ENCODE measurements at regions not wholly inside any gene's neighbourhood (a gene's known extent, or its start where the extent isn't known, plus 50 kb on each side); places are given as distances from the start of the nearest gene placed in this dataset.
"Not testable (repeated sequence)": the region's sequence is repeated elsewhere in the genome, so short reads cannot be mapped to it uniquely, and the experiment has no call there.

GRCh38 chrX:116862340-116862739 is 399.6 kb upstream of the CT83 start:
- no peak for DNase-seq

- no peak for DNase-seq
Observed at GRCh38 chrX:116841290-116841689, 378.5 kb upstream of the CT83 start.

GRCh38 chrX:116827063-116827462 is 364.3 kb upstream of the CT83 start:
- no peak for DNase-seq

- no peak for DNase-seq
Observed at GRCh38 chrX:116824785-116825184, 362.0 kb upstream of the CT83 start.

- no peak for DNase-seq
Observed at GRCh38 chrX:116823677-116824076, 360.9 kb upstream of the CT83 start.

GRCh38 chrX:116806288-116806802 is 343.6 kb upstream of the CT83 start:
- no peak for DNase-seq

- no peak for DNase-seq
Observed at GRCh38 chrX:116801943-116802342, 339.2 kb upstream of the CT83 start.

GRCh38 chrX:116781926-116782325 is 319.1 kb upstream of the CT83 start:
- no peak for DNase-seq

- no peak for DNase-seq
Observed at GRCh38 chrX:116757491-116757890, 294.7 kb upstream of the CT83 start.

- no peak for DNase-seq
Observed at GRCh38 chrX:116756958-116757357, 294.2 kb upstream of the CT83 start.

GRCh38 chrX:116749943-116750342 is 287.2 kb upstream of the CT83 start:
- peak; percentile 0 for DNase-seq

- no peak for DNase-seq
Observed at GRCh38 chrX:116732214-116732613, 269.4 kb upstream of the CT83 start.

- DNase-seq: no peak
Observed at GRCh38 chrX:116726806-116727205, 264.0 kb upstream of the CT83 start.

GRCh38 chrX:116694046-116694445 is 231.3 kb upstream of the CT83 start:
- no peak for DNase-seq

- DNase-seq: not testable (repeated sequence)
Observed at GRCh38 chrX:116679544-116679943, 216.8 kb upstream of the CT83 start.

GRCh38 chrX:116667346-116668134 is 204.8 kb upstream of the CT83 start:
- DNase-seq: peak; percentile 0

GRCh38 chrX:116657071-116657470 is 194.3 kb upstream of the CT83 start:
- DNase-seq: no peak

- peak; percentile 8 for DNase-seq
Observed at GRCh38 chrX:116628464-116628863, 165.7 kb upstream of the CT83 start.

GRCh38 chrX:116618546-116618945 is 155.8 kb upstream of the CT83 start:
- no peak for DNase-seq

- no peak for DNase-seq
Observed at GRCh38 chrX:116607776-116608175, 145.0 kb upstream of the CT83 start.

GRCh38 chrX:116605576-116605975 is 142.8 kb upstream of the CT83 start:
- DNase-seq: no peak

- DNase-seq: peak; percentile 68
Observed at GRCh38 chrX:116596010-116596409, 133.2 kb upstream of the CT83 start.

Data from OCI-M1 (cell line).